Transverse colon (tissue), 4 donors: ENCODE measurements at regions not wholly inside any gene's neighbourhood (a gene's known extent, or its start where the extent isn't known, plus 50 kb on each side); places are given as distances from the start of the nearest gene placed in this dataset.

Experiments
- POLR2A ChIP-seq: fragments of 450-650 bp; IDR thresholded peaks from one replicate; pipeline ENCODE4 v1.6.1; 2016; ENCODE audit warnings: antibody characterized with exemption, mild to moderate bottlenecking, moderate library complexity
- POLR2AphosphoS5 ChIP-seq, 3 donors: sonication (generic); formaldehyde crosslinking; IDR thresholded peaks; one replicate each; pipeline ENCODE4 v1.6.1; 2016; ENCODE audit warnings: antibody characterized with exemption in 3 of 3
- TF ChIP-seq, protein P1 (sequence below), 5 experiments: fragments of 200-600 bp in 3 of 5; fragments of 450-650 bp in 2 of 5; sonication (generic) in 3 of 5; IDR thresholded peaks; 1 replicate in 2 of 5; 2 replicates in 3 of 5; pipeline ENCODE4 v1.5.1; 2016 to 2017; ENCODE audit warnings: antibody characterized with exemption in 5 of 5, inconsistent platforms in 3 of 5, mild to moderate bottlenecking in 2 of 5, moderate library complexity in 1 of 5

DNA sequence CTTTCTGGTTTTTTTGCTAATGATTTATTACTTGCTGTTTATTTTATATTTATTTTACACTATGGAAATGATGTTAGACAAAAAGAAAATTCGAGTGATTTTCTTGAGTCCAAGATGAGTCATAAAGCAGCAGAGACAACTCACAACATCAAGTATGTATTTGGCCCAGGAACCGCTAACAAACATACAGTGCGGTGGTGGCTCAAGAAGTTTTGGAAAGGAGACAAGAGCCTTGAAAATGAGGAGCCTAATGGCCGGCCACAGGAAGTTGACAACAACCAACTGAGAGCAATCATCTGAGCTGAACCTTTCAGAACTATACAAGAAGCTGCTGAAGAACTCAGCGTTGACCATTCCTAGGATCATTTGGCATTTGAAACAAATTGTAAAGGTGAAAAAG lies 594.1 kb downstream of the SATB2 start:
- TF ChIP-seq, protein P1, sequence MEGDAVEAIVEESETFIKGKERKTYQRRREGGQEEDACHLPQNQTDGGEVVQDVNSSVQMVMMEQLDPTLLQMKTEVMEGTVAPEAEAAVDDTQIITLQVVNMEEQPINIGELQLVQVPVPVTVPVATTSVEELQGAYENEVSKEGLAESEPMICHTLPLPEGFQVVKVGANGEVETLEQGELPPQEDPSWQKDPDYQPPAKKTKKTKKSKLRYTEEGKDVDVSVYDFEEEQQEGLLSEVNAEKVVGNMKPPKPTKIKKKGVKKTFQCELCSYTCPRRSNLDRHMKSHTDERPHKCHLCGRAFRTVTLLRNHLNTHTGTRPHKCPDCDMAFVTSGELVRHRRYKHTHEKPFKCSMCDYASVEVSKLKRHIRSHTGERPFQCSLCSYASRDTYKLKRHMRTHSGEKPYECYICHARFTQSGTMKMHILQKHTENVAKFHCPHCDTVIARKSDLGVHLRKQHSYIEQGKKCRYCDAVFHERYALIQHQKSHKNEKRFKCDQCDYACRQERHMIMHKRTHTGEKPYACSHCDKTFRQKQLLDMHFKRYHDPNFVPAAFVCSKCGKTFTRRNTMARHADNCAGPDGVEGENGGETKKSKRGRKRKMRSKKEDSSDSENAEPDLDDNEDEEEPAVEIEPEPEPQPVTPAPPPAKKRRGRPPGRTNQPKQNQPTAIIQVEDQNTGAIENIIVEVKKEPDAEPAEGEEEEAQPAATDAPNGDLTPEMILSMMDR (IDR thresholded peaks at IDR 0.05) = no peak
- TF ChIP-seq POLR2A (no peak), POLR2AphosphoS5 (IDR thresholded peaks at IDR 0.05) (no peak)
